ENCODE measurements at regions not wholly inside any gene's neighbourhood (a gene's known extent, or its start where the extent isn't known, plus 50 kb on each side); places are given as distances from the start of the nearest gene placed in this dataset.

DNA sequence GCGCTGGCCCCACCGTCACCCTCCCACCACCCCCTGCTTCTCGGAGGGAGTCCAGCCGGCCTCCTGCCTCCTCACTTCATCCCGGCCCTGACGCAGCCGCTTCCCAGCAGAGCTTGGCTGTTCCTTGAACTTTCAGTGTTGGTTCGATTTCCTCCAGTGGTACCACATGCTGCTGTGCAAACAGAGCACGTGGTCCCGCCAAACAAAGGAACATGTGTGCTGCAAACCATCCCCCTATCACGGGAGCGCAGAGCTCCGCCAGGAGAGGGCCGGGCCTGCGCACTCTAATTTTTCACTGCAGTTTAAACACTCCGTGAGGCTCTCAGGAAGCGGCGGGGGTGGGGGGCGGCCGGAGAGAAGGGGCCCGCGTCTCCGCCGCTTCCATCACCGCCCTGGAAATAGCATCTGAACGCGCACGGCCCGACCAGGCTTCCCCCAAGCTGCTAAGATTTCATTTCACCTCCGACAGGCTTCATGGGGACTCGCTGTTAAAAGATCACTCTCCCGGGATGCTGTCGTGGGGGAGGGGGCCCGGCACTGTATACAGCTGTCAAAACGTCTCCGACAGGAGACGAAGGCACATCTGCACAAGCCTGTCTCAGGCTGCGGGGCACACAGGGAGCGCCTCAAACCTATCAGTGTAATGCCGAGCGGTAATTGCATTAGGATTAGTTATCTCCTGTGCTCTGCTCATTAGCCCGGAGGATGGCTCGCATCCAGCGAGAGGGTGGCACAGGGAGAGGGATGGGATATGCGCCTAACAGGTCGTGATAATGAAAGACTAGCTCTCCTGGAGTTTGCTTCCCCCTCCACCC, 269.9 kb upstream of the SORL1-AS1 start (continued):
- TF ChIP-seq, protein P1, sequence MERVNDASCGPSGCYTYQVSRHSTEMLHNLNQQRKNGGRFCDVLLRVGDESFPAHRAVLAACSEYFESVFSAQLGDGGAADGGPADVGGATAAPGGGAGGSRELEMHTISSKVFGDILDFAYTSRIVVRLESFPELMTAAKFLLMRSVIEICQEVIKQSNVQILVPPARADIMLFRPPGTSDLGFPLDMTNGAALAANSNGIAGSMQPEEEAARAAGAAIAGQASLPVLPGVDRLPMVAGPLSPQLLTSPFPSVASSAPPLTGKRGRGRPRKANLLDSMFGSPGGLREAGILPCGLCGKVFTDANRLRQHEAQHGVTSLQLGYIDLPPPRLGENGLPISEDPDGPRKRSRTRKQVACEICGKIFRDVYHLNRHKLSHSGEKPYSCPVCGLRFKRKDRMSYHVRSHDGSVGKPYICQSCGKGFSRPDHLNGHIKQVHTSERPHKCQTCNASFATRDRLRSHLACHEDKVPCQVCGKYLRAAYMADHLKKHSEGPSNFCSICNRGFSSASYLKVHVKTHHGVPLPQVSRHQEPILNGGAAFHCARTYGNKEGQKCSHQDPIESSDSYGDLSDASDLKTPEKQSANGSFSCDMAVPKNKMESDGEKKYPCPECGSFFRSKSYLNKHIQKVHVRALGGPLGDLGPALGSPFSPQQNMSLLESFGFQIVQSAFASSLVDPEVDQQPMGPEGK (CRISPR knock-in tag; IDR thresholded peaks at IDR 0.05), result 0 out of 2 replicates have a peak, but pooled peaks have one; percentile 22
- TF ChIP-seq ZFP1 (CRISPR knock-in tag; IDR thresholded peaks at IDR 0.05), result 0 out of 2 replicates have a peak, but pooled peaks have one; percentile 61
- TF ChIP-seq, protein P2, sequence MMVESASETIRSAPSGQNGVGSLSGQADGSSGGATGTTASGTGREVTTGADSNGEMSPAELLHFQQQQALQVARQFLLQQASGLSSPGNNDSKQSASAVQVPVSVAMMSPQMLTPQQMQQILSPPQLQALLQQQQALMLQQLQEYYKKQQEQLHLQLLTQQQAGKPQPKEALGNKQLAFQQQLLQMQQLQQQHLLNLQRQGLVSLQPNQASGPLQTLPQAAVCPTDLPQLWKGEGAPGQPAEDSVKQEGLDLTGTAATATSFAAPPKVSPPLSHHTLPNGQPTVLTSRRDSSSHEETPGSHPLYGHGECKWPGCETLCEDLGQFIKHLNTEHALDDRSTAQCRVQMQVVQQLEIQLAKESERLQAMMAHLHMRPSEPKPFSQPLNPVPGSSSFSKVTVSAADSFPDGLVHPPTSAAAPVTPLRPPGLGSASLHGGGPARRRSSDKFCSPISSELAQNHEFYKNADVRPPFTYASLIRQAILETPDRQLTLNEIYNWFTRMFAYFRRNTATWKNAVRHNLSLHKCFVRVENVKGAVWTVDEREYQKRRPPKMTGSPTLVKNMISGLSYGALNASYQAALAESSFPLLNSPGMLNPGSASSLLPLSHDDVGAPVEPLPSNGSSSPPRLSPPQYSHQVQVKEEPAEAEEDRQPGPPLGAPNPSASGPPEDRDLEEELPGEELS (CRISPR knock-in tag; IDR thresholded peaks at IDR 0.05), result peak; percentile 78
- TF ChIP-seq, protein P3, sequence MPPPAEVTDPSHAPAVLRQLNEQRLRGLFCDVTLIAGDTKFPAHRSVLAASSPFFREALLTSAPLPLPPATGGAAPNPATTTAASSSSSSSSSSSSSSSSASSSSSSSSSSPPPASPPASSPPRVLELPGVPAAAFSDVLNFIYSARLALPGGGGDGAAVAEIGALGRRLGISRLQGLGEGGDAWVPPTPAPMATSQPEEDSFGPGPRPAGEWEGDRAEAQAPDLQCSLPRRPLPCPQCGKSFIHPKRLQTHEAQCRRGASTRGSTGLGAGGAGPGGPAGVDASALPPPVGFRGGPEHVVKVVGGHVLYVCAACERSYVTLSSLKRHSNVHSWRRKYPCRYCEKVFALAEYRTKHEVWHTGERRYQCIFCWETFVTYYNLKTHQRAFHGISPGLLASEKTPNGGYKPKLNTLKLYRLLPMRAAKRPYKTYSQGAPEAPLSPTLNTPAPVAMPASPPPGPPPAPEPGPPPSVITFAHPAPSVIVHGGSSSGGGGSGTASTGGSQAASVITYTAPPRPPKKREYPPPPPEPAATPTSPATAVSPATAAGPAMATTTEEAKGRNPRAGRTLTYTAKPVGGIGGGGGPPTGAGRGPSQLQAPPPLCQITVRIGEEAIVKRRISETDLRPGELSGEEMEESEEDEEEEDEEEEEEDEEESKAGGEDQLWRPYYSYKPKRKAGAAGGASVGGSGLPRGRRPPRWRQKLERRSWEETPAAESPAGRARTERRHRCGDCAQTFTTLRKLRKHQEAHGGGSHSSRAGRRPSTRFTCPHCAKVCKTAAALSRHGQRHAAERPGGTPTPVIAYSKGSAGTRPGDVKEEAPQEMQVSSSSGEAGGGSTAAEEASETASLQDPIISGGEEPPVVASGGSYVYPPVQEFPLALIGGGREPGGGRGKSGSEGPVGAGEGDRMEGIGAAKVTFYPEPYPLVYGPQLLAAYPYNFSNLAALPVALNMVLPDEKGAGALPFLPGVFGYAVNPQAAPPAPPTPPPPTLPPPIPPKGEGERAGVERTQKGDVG (CRISPR knock-in tag; IDR thresholded peaks at IDR 0.05; ENCODE audit: borderline replicate concordance), result peak; percentile 86; the same call in 1 of the 2 replicates
- TF ChIP-seq ZNF460 (CRISPR knock-in tag; IDR thresholded peaks at IDR 0.05; ENCODE audit: borderline replicate concordance), result no peak
- TF ChIP-seq, protein P4, sequence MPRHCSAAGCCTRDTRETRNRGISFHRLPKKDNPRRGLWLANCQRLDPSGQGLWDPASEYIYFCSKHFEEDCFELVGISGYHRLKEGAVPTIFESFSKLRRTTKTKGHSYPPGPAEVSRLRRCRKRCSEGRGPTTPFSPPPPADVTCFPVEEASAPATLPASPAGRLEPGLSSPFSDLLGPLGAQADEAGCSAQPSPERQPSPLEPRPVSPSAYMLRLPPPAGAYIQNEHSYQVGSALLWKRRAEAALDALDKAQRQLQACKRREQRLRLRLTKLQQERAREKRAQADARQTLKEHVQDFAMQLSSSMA (CRISPR knock-in tag; IDR thresholded peaks at IDR 0.05), result peak; percentile 76; the same call in 1 of the 2 replicates
- TF ChIP-seq, protein P5, sequence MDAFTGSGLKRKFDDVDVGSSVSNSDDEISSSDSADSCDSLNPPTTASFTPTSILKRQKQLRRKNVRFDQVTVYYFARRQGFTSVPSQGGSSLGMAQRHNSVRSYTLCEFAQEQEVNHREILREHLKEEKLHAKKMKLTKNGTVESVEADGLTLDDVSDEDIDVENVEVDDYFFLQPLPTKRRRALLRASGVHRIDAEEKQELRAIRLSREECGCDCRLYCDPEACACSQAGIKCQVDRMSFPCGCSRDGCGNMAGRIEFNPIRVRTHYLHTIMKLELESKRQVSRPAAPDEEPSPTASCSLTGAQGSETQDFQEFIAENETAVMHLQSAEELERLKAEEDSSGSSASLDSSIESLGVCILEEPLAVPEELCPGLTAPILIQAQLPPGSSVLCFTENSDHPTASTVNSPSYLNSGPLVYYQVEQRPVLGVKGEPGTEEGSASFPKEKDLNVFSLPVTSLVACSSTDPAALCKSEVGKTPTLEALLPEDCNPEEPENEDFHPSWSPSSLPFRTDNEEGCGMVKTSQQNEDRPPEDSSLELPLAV (CRISPR knock-in tag; conservative IDR thresholded peaks at IDR 0.05; ENCODE audit: low read depth), result no peak
- TF ChIP-seq, protein P6, sequence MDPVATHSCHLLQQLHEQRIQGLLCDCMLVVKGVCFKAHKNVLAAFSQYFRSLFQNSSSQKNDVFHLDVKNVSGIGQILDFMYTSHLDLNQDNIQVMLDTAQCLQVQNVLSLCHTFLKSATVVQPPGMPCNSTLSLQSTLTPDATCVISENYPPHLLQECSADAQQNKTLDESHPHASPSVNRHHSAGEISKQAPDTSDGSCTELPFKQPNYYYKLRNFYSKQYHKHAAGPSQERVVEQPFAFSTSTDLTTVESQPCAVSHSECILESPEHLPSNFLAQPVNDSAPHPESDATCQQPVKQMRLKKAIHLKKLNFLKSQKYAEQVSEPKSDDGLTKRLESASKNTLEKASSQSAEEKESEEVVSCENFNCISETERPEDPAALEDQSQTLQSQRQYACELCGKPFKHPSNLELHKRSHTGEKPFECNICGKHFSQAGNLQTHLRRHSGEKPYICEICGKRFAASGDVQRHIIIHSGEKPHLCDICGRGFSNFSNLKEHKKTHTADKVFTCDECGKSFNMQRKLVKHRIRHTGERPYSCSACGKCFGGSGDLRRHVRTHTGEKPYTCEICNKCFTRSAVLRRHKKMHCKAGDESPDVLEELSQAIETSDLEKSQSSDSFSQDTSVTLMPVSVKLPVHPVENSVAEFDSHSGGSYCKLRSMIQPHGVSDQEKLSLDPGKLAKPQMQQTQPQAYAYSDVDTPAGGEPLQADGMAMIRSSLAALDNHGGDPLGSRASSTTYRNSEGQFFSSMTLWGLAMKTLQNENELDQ (CRISPR knock-in tag; IDR thresholded peaks at IDR 0.05; ENCODE audit: borderline replicate concordance), result no peak
- TF ChIP-seq ZNF775 (CRISPR knock-in tag; IDR thresholded peaks at IDR 0.05; ENCODE audit: borderline replicate concordance), result no peak

Data from HepG2 (cell line).